IPS-18a (cell line): ENCODE measurements at regions not wholly inside any gene's neighbourhood (a gene's known extent, or its start where the extent isn't known, plus 50 kb on each side); places are given as distances from the start of the nearest gene placed in this dataset.

Source experiments
- H3K27ac ChIP-seq: one replicate; pipeline ENCODE4 v1.5.1; 2013; ENCODE audit warnings: low read length
- H3K27me3 ChIP-seq: one replicate; pipeline ENCODE4 v1.6.1; 2013; ENCODE audit warnings: mild to moderate bottlenecking, low read length; ENCODE audit not compliant: control insufficient read depth, insufficient read depth
- H3K36me3 ChIP-seq: one replicate; pipeline ENCODE4 v1.6.1; 2013; ENCODE audit warnings: low read depth, low read length; ENCODE audit not compliant: control insufficient read depth
- H3K4me1 ChIP-seq: one replicate; pipeline ENCODE4 v1.6.1; 2013; ENCODE audit warnings: low read depth, low read length; ENCODE audit not compliant: control insufficient read depth
- H3K4me3 ChIP-seq: one replicate; pipeline ENCODE4 v1.5.1; 2013; ENCODE audit warnings: low read length
- H3K9ac ChIP-seq: one replicate; pipeline ENCODE4 v1.6.1; 2013; ENCODE audit warnings: mild to moderate bottlenecking, low read length, moderate library complexity
- H3K9me3 ChIP-seq: one replicate; pipeline ENCODE4 v1.6.1; 2013; ENCODE audit warnings: low read depth, low read length; ENCODE audit not compliant: control insufficient read depth

GRCh38 chr4:3385711-3386420 is 55.9 kb upstream of the HGFAC start:
- H3K4me3 ChIP-seq = no peak overlapping the region
- H3K9me3 ChIP-seq = no peaks in the 10 kb centered on the region
- H3K4me1 ChIP-seq = peaks cover 31% of the 10 kb centered on the region
- no peaks in the 10 kb centered on the region for H3K36me3 ChIP-seq
- peaks cover 5% of the 10 kb centered on the region for H3K27me3 ChIP-seq
- no peak overlapping the region for H3K9ac ChIP-seq
- no peak overlapping the region for H3K27ac ChIP-seq

DNA sequence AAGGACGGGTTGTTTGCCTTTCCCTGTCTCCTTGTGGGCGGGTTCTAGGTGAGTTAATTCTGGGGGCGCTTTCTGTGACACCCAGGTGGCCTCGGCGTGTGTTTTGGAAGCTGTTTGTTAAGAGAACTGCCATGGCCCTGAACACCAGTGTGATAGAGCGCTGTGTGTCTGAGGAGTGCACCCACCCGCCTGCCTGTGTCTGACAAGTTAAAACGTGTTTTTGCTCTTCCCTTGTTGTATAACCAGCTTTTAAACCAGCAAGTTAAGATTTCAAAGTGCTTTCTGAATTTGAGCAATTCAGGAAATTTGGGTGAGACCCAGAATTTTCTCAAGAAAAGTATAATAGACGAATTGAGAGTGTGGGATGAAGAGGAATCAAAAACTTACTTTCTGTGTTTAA is 55.2 kb upstream of the HGFAC start:
- Histone ChIP-seq H3K4me3 (no peak overlapping the region), H3K9ac (no peak overlapping the region), H3K27me3 (peaks cover 5% of the 10 kb centered on the region), H3K36me3 (no peaks in the 10 kb centered on the region), H3K9me3 (no peaks in the 10 kb centered on the region), H3K27ac (no peak overlapping the region), H3K4me1 (peaks cover 38% of the 10 kb centered on the region)

- Histone ChIP-seq H3K4me3 (no peak overlapping the region), H3K4me1 (peaks cover 42% of the 10 kb centered on the region), H3K36me3 (no peaks in the 10 kb centered on the region), H3K9ac (no peak overlapping the region), H3K27ac (no peak overlapping the region), H3K9me3 (no peaks in the 10 kb centered on the region), H3K27me3 (peaks cover 5% of the 10 kb centered on the region)
Measured at GRCh38 chr4:3387154-3387942, 54.4 kb upstream of the HGFAC start.

DNA sequence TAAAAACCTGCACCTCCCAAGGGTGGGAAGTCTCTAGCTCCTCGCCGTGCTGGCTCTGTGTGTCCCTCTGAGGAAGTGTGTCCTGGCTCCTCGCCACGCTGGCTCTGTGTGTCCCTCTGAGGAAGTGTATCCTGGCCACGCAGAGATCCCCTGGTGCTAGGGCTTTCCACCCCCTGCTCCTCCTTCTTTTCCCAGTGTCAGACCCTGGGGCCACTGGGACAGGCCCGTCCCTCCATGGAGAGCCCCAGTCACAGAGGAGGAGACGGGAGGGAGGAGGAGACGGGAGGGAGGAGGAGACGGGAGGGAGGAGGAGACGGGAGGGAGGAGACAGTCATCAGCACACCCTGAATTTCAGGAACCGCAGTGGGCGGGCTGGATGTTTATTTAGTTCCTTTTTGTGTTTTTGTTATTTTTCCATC is 53.8 kb upstream of the HGFAC start:
- no peak overlapping the region for H3K27ac ChIP-seq
- peaks cover 42% of the 10 kb centered on the region for H3K4me1 ChIP-seq
- no peaks in the 10 kb centered on the region for H3K36me3 ChIP-seq
- H3K9me3 ChIP-seq = no peaks in the 10 kb centered on the region
- H3K9ac ChIP-seq = no peak overlapping the region
- no peak overlapping the region for H3K4me3 ChIP-seq
- peaks cover 5% of the 10 kb centered on the region for H3K27me3 ChIP-seq

DNA sequence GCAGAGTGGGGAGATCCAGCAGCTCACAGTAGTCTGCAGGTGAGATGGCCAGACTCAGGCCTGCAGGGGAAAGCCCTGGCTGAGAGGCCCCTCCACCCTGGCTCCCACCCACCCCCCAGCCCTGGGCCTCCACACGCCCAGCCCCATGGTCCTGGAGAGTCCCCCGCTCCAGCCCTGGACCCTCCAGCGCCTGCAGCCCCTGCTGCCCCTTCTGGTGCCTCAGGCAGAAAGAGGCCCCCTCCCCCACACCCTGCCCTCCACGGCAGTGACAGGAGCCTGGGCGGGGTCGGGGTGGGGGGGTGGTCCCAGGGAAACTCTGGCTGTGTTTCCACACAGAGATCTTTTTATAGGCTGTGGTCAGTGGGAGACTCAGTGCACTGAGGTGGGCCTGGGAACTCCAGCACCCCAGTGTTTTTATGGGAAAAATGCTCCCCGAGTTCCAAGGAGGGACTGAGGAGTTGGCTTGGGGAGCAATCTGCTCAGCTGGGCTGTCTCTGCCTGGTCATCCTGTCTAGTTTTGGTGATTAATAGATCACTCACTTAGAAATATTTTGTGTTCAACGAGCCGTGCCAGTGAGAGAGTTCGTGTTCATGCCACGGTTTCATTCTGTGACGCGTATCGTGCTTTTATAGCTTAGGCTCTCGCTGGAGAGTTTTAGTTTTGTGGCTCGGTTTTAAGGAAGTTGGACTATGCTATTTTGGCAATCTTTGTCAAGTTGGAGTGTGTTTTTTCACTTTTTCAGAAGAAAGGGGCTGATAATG is 53.1 kb upstream of the HGFAC start:
- Histone ChIP-seq H3K4me1 (peaks cover 42% of the 10 kb centered on the region), H3K4me3 (no peak overlapping the region), H3K27ac (no peak overlapping the region)

GRCh38 chr4:3389233-3390215 is 52.2 kb upstream of the HGFAC start:
- Histone ChIP-seq H3K4me1 (peaks cover 42% of the 10 kb centered on the region), H3K27ac (no peak overlapping the region), H3K36me3 (no peaks in the 10 kb centered on the region), H3K9me3 (no peaks in the 10 kb centered on the region), H3K27me3 (peaks cover 5% of the 10 kb centered on the region), H3K9ac (no peak overlapping the region), H3K4me3 (no peak overlapping the region)

More for the DNA sequence above, 53.1 kb upstream of the HGFAC start:
- Histone ChIP-seq H3K9ac (no peak overlapping the region), H3K9me3 (no peaks in the 10 kb centered on the region), H3K27me3 (peaks cover 5% of the 10 kb centered on the region), H3K36me3 (no peaks in the 10 kb centered on the region)

GRCh38 chr4:3390288-3390811 is 51.4 kb upstream of the HGFAC start:
- Histone ChIP-seq H3K4me1 (peaks cover 42% of the 10 kb centered on the region), H3K27ac (no peak overlapping the region), H3K27me3 (peaks cover 5% of the 10 kb centered on the region), H3K9ac (no peak overlapping the region), H3K9me3 (no peaks in the 10 kb centered on the region), H3K4me3 (no peak overlapping the region), H3K36me3 (no peaks in the 10 kb centered on the region)

- Histone ChIP-seq H3K4me3 (no peak overlapping the region), H3K4me1 (peaks cover 42% of the 10 kb centered on the region), H3K27me3 (peaks cover 5% of the 10 kb centered on the region), H3K9ac (no peak overlapping the region), H3K36me3 (no peaks in the 10 kb centered on the region), H3K27ac (no peak overlapping the region), H3K9me3 (no peaks in the 10 kb centered on the region)
Measured at GRCh38 chr4:3391422-3391821, 50.3 kb upstream of the HGFAC start.
